Transverse colon (tissue), 4 donors: ENCODE measurements at regions not wholly inside any gene's neighbourhood (a gene's known extent, or its start where the extent isn't known, plus 50 kb on each side); places are given as distances from the start of the nearest gene placed in this dataset.

Source experiments
- DNase-seq: peaks from one replicate; pipeline ENCODE4 v3.0.0-alpha.2; 2019
- H3K27ac ChIP-seq, 4 donors: fragments of 200-600 bp; sonication (generic); 2 replicates each; pipeline ENCODE4 v1.5.1; 2016 to 2018; ENCODE audit warnings: inconsistent platforms in 4 of 4
- H3K27me3 ChIP-seq: fragments of 200-600 bp; sonication (generic); 2 replicates; pipeline ENCODE4 v1.5.1; 2017; ENCODE audit warnings: inconsistent platforms
- H3K36me3 ChIP-seq, 4 donors: fragments of 200-600 bp; sonication (generic); 2 replicates each; pipeline ENCODE4 v1.5.1; 2017 to 2019; ENCODE audit warnings: inconsistent platforms in 4 of 4
- H3K4me1 ChIP-seq, 4 donors: fragments of 200-600 bp; sonication (generic); 2 replicates each; pipeline ENCODE4 v1.5.1; 2017 to 2020; ENCODE audit warnings: inconsistent platforms in 4 of 4
- H3K4me3 ChIP-seq, 4 donors: fragments of 200-600 bp; sonication (generic); 1 replicate in 1 of 4; 2 replicates in 3 of 4; pipeline versions ENCODE4 v1.5.1 to v1.6.1; 2017 to 2019; ENCODE audit warnings: inconsistent platforms in 4 of 4
- H3K9me3 ChIP-seq, 2 donors: fragments of 200-600 bp; sonication (generic); 2 replicates each; pipeline ENCODE4 v1.5.1; 2017 to 2019; ENCODE audit warnings: inconsistent platforms in 2 of 2
- CTCF ChIP-seq, 5 experiments: fragments of 200-600 bp in 3 of 5; fragments of 450-650 bp in 2 of 5; sonication (generic) in 3 of 5; IDR thresholded peaks; 1 replicate in 2 of 5; 2 replicates in 3 of 5; pipeline ENCODE4 v1.5.1; 2016 to 2017; ENCODE audit warnings: antibody characterized with exemption in 5 of 5, inconsistent platforms in 3 of 5, mild to moderate bottlenecking in 2 of 5, moderate library complexity in 1 of 5
- EP300 ChIP-seq: sonication (generic); formaldehyde crosslinking; IDR thresholded peaks from one replicate; pipeline ENCODE4 v1.6.1; 2017; ENCODE audit warnings: antibody characterized with exemption, low read depth
- POLR2A ChIP-seq: fragments of 450-650 bp; IDR thresholded peaks from one replicate; pipeline ENCODE4 v1.6.1; 2016; ENCODE audit warnings: antibody characterized with exemption, mild to moderate bottlenecking, moderate library complexity
- POLR2AphosphoS5 ChIP-seq, 3 donors: sonication (generic); formaldehyde crosslinking; IDR thresholded peaks; one replicate each; pipeline ENCODE4 v1.6.1; 2016; ENCODE audit warnings: antibody characterized with exemption in 3 of 3
- WGBS, 2 donors: methylation state at CpG; one replicate each; pipeline ENCODE4 v1.1.5; 2018; ENCODE audit warnings: low coverage in 1 of 2; 5-methylcytosine and 5-hydroxymethylcytosine counted together
- in situ Hi-C, 4 donors: fragments of 200-750 bp; cut with MboI; loops; one replicate each; pipeline versions ENCODE4 v1.15.0 to v1.15.1; 2017; ENCODE audit warnings: low sequenced_read_pairs in 3 of 4, low pct_ligation_motif_present in 1 of 4, low pct_unique_long_range_greater_than_20kb in 1 of 4
- intact Hi-C: fragments of 100-400 bp; cut with DNase I; formaldehyde crosslinking; loops from one replicate; pipeline ENCODE4 v1.15.1; 2023; ENCODE audit warnings: low total_unique reads

- Histone ChIP-seq H3K4me1 (no peaks in the 10 kb centered on the region), H3K9me3 (no peaks in the 10 kb centered on the region), H3K27ac (no peak overlapping the region), H3K4me3 (no peak overlapping the region), H3K27me3 (no peaks in the 10 kb centered on the region), H3K36me3 (no peaks in the 10 kb centered on the region)
- 84 to 88% methylated on average over 2 of the region's 2 CpGs for WGBS, 2 donors
- intact Hi-C loops (no loop called here), in situ Hi-C loops (loop anchor here in 3 of 4 donors (25.0 kb wide), 4 partner anchors 190 to 990 kb away; partner anchors contain the start of gene MAN2A1 (in 1 of the 3))
- no peak for DNase-seq
- TF ChIP-seq POLR2A (no peak), POLR2AphosphoS5 (IDR thresholded peaks at IDR 0.05) (no peak), CTCF (IDR thresholded peaks at IDR 0.05) (no peak), EP300 (no peak)
Observed at GRCh38 chr5:108696951-108697715, 50.6 kb upstream of the FER start.

DNA sequence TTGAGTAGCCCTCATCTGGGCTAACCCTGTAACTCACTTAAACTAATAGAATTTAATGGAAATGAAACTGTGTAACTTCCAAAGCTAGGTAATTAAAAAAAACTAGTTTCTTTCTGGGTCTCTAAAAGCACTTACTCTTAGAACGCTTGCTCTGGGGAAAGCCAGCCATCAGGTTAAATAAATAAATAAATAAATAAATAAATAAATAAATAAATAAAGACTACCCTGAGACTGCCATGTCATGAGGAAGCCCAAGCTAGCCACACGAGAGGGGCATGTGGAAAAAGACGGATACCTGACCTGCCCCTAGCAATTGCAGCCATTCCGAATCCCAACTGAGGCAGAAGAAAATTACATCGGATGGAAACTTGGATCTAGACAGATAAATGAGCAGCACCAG, 51.3 kb upstream of the FER start:
- WGBS, 2 donors = 56 to 75% methylated on average over 4 to 5 of the region's 5 CpGs

GRCh38 chr5:108688485-108688884, 59.2 kb upstream of the FER start:
- Histone ChIP-seq H3K27ac (no peak overlapping the region), H3K4me1 (peaks cover 0 to 5% (median 0%) of the 10 kb centered on the region in 4 donors), H3K4me3 (no peak overlapping the region), H3K27me3 (no peaks in the 10 kb centered on the region), H3K36me3 (no peaks in the 10 kb centered on the region), H3K9me3 (no peaks in the 10 kb centered on the region)
- DNase-seq = no peak
- TF ChIP-seq EP300 (no peak), POLR2AphosphoS5 (IDR thresholded peaks at IDR 0.05) (no peak), CTCF (IDR thresholded peaks at IDR 0.05) (no peak), POLR2A (no peak)
- intact Hi-C loops (no loop called here), in situ Hi-C loops (loop anchor here in 3 of 4 donors (25.0 kb wide), 4 partner anchors 199 to 999 kb away; partner anchors contain the start of gene MAN2A1 (in 1 of the 3))

More for the DNA sequence above, 51.3 kb upstream of the FER start:
- intact Hi-C loops = no loop called here
- Histone ChIP-seq H3K27ac (no peak overlapping the region), H3K27me3 (no peaks in the 10 kb centered on the region), H3K4me1 (no peaks in the 10 kb centered on the region), H3K9me3 (no peaks in the 10 kb centered on the region), H3K4me3 (no peak overlapping the region), H3K36me3 (no peaks in the 10 kb centered on the region)
- in situ Hi-C loops = loop anchor here in 3 of 4 donors (25.0 kb wide), 4 partner anchors 191 to 991 kb away; partner anchors contain the start of gene MAN2A1 (in 1 of the 3)
- no peak for TF ChIP-seq POLR2A
- TF ChIP-seq EP300 = no peak
- no peak for TF ChIP-seq CTCF (IDR thresholded peaks at IDR 0.05)
- TF ChIP-seq POLR2AphosphoS5 (IDR thresholded peaks at IDR 0.05) = no peak
- no peak for DNase-seq

DNA sequence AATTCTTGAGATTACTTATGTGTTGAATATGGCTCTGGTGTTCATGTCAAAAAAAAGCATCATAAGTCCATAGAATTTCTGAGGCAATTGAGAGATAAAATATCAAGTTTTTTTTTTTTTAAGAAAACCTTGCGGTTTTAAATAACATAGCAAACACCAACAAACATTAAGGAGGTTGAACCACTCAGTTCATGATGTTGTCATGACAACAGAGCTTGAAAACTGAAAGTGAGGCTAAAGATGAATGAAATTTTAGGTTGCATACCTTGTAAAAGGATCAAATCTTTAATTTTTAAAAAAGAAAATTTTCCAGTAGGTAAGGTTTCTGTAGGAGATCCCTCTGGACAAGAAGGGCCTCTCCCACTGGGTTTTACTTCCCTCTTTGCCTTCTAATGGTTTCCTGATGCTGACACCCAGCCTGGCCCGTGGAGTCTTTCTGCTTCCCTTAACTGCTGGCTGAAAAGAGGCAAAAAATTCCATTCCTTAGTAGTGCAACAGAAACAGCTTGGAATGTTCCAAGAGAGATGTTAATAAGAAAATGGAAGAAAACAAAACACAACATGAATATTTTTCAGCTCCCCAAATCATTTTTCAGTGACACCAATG, 60.0 kb upstream of the FER start:
- Histone ChIP-seq H3K4me1 (peaks cover 0 to 5% (median 0%) of the 10 kb centered on the region in 4 donors), H3K27me3 (no peaks in the 10 kb centered on the region), H3K27ac (no peak overlapping the region), H3K36me3 (no peaks in the 10 kb centered on the region), H3K4me3 (no peak overlapping the region), H3K9me3 (no peaks in the 10 kb centered on the region)
- in situ Hi-C loops (loop anchor here in 3 of 4 donors (25.0 kb wide), 4 partner anchors 200 to 1000 kb away; partner anchors contain the start of gene MAN2A1 (in 1 of the 3)), intact Hi-C loops (no loop called here)
- no peak for DNase-seq
- no peak for TF ChIP-seq POLR2AphosphoS5 (IDR thresholded peaks at IDR 0.05)
- TF ChIP-seq POLR2A = no peak
- no peak for TF ChIP-seq CTCF (IDR thresholded peaks at IDR 0.05)
- TF ChIP-seq EP300 = no peak
- WGBS, 2 donors = 60 to 69% methylated on average over 2 of the region's 2 CpGs
